Karpas-422 (cell line): ENCODE measurements at regions not wholly inside any gene's neighbourhood (a gene's known extent, or its start where the extent isn't known, plus 50 kb on each side); places are given as distances from the start of the nearest gene placed in this dataset.

Source experiments
- DNase-seq: peaks from one replicate; pipeline ENCODE4 v3.0.0-alpha.2; 2015
- H2AFZ ChIP-seq: fragments of 200-600 bp; sonication (generic); 2 replicates; pipeline ENCODE4 v1.6.1; 2014; ENCODE audit warnings: antibody characterized with exemption, low read length, mixed read lengths
- H3K27ac ChIP-seq: fragments of 200-600 bp; sonication (generic); 2 replicates; pipeline ENCODE4 v1.5.1; 2014; ENCODE audit warnings: mild to moderate bottlenecking, low read length, moderate library complexity
- H3K27me3 ChIP-seq: fragments of 200-600 bp; sonication (generic); 2 replicates; pipeline ENCODE4 v1.6.1; 2014; ENCODE audit warnings: low read length, mixed read lengths
- H3K36me3 ChIP-seq: fragments of 200-600 bp; sonication (generic); 2 replicates; pipeline ENCODE4 v1.6.1; 2014; ENCODE audit warnings: low read length, mixed read lengths; ENCODE audit not compliant: insufficient read depth
- H3K4me1 ChIP-seq: fragments of 200-600 bp; sonication (generic); 2 replicates; pipeline ENCODE4 v1.6.1; 2014; ENCODE audit warnings: mild to moderate bottlenecking, low read length, mixed read lengths
- H3K4me2 ChIP-seq: fragments of 200-600 bp; sonication (generic); 2 replicates; pipeline ENCODE4 v1.6.1; 2014; ENCODE audit warnings: low read length, low read depth, mild to moderate bottlenecking; ENCODE audit not compliant: poor library complexity, severe bottlenecking
- H3K4me3 ChIP-seq: fragments of 200-600 bp; sonication (generic); 2 replicates; pipeline ENCODE4 v1.5.1; 2014; ENCODE audit warnings: mild to moderate bottlenecking, antibody characterized with exemption, low read length, mixed read lengths
- H3K79me2 ChIP-seq: fragments of 200-600 bp; sonication (generic); 2 replicates; pipeline ENCODE4 v1.6.1; 2014; ENCODE audit warnings: mild to moderate bottlenecking, low read length, mixed read lengths
- H3K9ac ChIP-seq: fragments of 200-600 bp; sonication (generic); 2 replicates; pipeline ENCODE4 v1.6.0; 2014; ENCODE audit warnings: low read length
- H3K9me2 ChIP-seq: fragments of 200-600 bp; sonication (generic), shearing (Covaris generic); replicated peaks from 2 replicates; pipeline ENCODE4 v1.6.0; 2014; ENCODE audit warnings: mild to moderate bottlenecking, low read length, moderate library complexity; ENCODE audit not compliant: insufficient read depth
- H3K9me3 ChIP-seq: fragments of 300-700, 200-600 bp; sonication (generic); 2 replicates; pipeline ENCODE4 v1.6.1; 2014; ENCODE audit warnings: low read length, mixed read lengths
- H4K20me1 ChIP-seq: fragments of 200-600 bp; sonication (generic); 2 replicates; pipeline ENCODE4 v1.6.1; 2014; ENCODE audit warnings: mild to moderate bottlenecking, antibody characterized with exemption, low read length, low read depth; ENCODE audit not compliant: insufficient read depth

DNA sequence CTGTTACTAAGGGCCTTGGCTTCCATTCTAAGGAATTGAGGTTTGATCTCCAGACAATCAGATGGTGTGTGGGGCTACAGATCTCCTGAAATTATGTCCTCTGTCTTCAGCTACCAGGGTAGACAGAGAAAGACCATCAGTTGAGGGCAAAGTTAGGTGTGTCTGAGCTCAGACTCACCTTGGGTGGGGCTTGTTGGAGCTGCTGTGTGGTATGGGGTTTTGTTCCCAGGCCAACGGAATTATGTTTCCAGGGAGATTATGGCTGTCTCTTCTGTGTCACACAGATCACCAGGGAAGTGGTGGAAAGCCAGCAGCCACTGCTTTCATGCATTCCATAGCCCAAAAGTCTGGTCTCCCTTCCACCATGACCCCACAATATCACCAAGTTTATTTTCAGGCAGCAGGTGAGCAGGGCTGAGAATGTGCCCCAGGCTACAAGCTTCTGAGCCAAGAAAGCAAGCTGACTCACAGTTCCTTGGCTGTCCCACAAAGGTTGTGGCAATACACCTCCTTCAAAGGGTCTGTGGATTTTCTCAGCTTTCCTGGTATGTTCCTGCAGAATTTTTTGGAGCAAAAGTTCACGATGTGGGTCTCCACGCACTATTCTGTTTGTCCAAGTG is 714.9 kb downstream of the LUZP2 start:
- Histone ChIP-seq H3K9me3 (peaks cover 3% of the 10 kb centered on the region; the same call in 1 of the 2 replicates), H3K79me2 (no peaks in the 10 kb centered on the region), H3K36me3 (no peaks in the 10 kb centered on the region), H3K27ac (no peak overlapping the region), H3K4me3 (no peak overlapping the region), H3K9me2 (no peaks in the 10 kb centered on the region), H3K9ac (no peak overlapping the region), H4K20me1 (no peaks in the 10 kb centered on the region), H3K27me3 (no peaks in the 10 kb centered on the region), H3K4me1 (no peaks in the 10 kb centered on the region), H3K4me2 (no peak overlapping the region), H2AFZ (no peak overlapping the region)
- no peak for DNase-seq

- Histone ChIP-seq H3K27ac (no peak overlapping the region), H4K20me1 (no peaks in the 10 kb centered on the region), H3K4me1 (no peaks in the 10 kb centered on the region), H3K9me2 (no peaks in the 10 kb centered on the region), H3K27me3 (no peaks in the 10 kb centered on the region), H3K4me2 (no peak overlapping the region), H3K9me3 (no peaks in the 10 kb centered on the region), H3K4me3 (no peak overlapping the region), H3K79me2 (no peaks in the 10 kb centered on the region), H2AFZ (no peak overlapping the region), H3K36me3 (no peaks in the 10 kb centered on the region), H3K9ac (no peak overlapping the region)
- DNase-seq: no peak
Observed at GRCh38 chr11:25214535-25215176, 717.8 kb downstream of the LUZP2 start.

- Histone ChIP-seq H3K9me3 (no peaks in the 10 kb centered on the region), H4K20me1 (no peaks in the 10 kb centered on the region), H3K4me1 (no peaks in the 10 kb centered on the region), H2AFZ (no peak overlapping the region), H3K79me2 (no peaks in the 10 kb centered on the region), H3K4me2 (no peak overlapping the region), H3K9me2 (no peaks in the 10 kb centered on the region), H3K27me3 (no peaks in the 10 kb centered on the region), H3K4me3 (no peak overlapping the region), H3K36me3 (no peaks in the 10 kb centered on the region), H3K9ac (no peak overlapping the region), H3K27ac (no peak overlapping the region)
- no peak for DNase-seq
Observed at GRCh38 chr11:25218036-25218435, 721.2 kb downstream of the LUZP2 start.

GRCh38 chr11:25225078-25225477 is 728.2 kb downstream of the LUZP2 start:
- Histone ChIP-seq H3K36me3 (no peaks in the 10 kb centered on the region), H3K9me2 (no peaks in the 10 kb centered on the region), H3K27ac (no peak overlapping the region), H3K4me3 (no peak overlapping the region), H2AFZ (no peak overlapping the region), H3K9me3 (peaks cover 3% of the 10 kb centered on the region; the same call in 1 of the 2 replicates), H3K9ac (no peak overlapping the region), H3K79me2 (no peaks in the 10 kb centered on the region), H3K4me1 (no peaks in the 10 kb centered on the region), H4K20me1 (no peaks in the 10 kb centered on the region), H3K4me2 (no peak overlapping the region), H3K27me3 (no peaks in the 10 kb centered on the region)
- DNase-seq: no peak

GRCh38 chr11:25242928-25243327 is 746.1 kb downstream of the LUZP2 start:
- Histone ChIP-seq H3K9me3 (peaks cover 3% of the 10 kb centered on the region; the same call in 1 of the 2 replicates), H3K79me2 (no peaks in the 10 kb centered on the region), H3K4me2 (no peak overlapping the region), H3K27ac (no peak overlapping the region), H2AFZ (no peak overlapping the region), H3K4me3 (no peak overlapping the region), H3K9me2 (no peaks in the 10 kb centered on the region), H3K36me3 (no peaks in the 10 kb centered on the region), H3K9ac (no peak overlapping the region), H3K4me1 (no peaks in the 10 kb centered on the region), H4K20me1 (no peaks in the 10 kb centered on the region), H3K27me3 (no peaks in the 10 kb centered on the region)
- DNase-seq: no peak

DNA sequence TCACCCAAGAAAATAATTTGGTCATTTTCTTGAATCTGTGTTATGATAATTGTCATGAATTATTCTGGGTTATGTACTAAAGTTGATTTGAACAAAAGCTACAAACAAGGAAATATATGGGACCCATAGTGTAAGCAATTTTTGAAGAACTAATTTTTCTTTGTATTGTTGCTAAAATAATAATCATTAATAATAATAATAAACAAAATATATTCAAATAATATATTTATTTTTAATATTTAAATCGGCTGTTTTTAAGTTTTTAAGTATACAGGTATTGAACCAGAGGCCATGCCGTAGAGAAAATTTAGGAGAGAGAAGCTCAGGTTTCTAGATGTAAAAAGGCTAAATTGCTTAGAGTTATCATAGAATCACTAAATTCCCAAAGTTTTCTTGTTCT is 747.3 kb downstream of the LUZP2 start:
- no peaks in the 10 kb centered on the region for H3K27me3 ChIP-seq
- H3K27ac ChIP-seq: no peak overlapping the region
- H3K4me3 ChIP-seq: no peak overlapping the region
- no peaks in the 10 kb centered on the region for H4K20me1 ChIP-seq
- no peaks in the 10 kb centered on the region for H3K36me3 ChIP-seq
- H3K4me1 ChIP-seq: no peaks in the 10 kb centered on the region
- H3K9me2 ChIP-seq: no peaks in the 10 kb centered on the region
- DNase-seq: no peak
- H3K79me2 ChIP-seq: no peaks in the 10 kb centered on the region
- no peak overlapping the region for H3K4me2 ChIP-seq
- H2AFZ ChIP-seq: no peak overlapping the region
- no peak overlapping the region for H3K9ac ChIP-seq
- H3K9me3 ChIP-seq: peaks cover 3% of the 10 kb centered on the region; the same call in 1 of the 2 replicates

- H3K4me1 ChIP-seq: no peaks in the 10 kb centered on the region
- no peak overlapping the region for H3K4me3 ChIP-seq
- no peak overlapping the region for H3K9ac ChIP-seq
- no peaks in the 10 kb centered on the region for H3K36me3 ChIP-seq
- H3K9me2 ChIP-seq: no peaks in the 10 kb centered on the region
- DNase-seq: no peak
- no peaks in the 10 kb centered on the region for H3K79me2 ChIP-seq
- no peak overlapping the region for H2AFZ ChIP-seq
- H3K27me3 ChIP-seq: no peaks in the 10 kb centered on the region
- no peaks in the 10 kb centered on the region for H3K9me3 ChIP-seq
- H4K20me1 ChIP-seq: no peaks in the 10 kb centered on the region
- no peak overlapping the region for H3K27ac ChIP-seq
- no peak overlapping the region for H3K4me2 ChIP-seq
Observed at GRCh38 chr11:25247336-25247735, 750.5 kb downstream of the LUZP2 start.

GRCh38 chr11:25252854-25253253 is 756.0 kb downstream of the LUZP2 start:
- Histone ChIP-seq H3K4me2 (no peak overlapping the region), H3K27ac (no peak overlapping the region), H3K79me2 (no peaks in the 10 kb centered on the region), H2AFZ (no peak overlapping the region), H3K36me3 (no peaks in the 10 kb centered on the region), H3K4me3 (no peak overlapping the region), H3K9me2 (no peaks in the 10 kb centered on the region), H3K9me3 (peaks cover 3% of the 10 kb centered on the region; the same call in 1 of the 2 replicates), H3K4me1 (no peaks in the 10 kb centered on the region), H3K27me3 (no peaks in the 10 kb centered on the region), H4K20me1 (no peaks in the 10 kb centered on the region), H3K9ac (no peak overlapping the region)
- DNase-seq: no peak
